ENCODE measurements at regions not wholly inside any gene's neighbourhood (a gene's known extent, or its start where the extent isn't known, plus 50 kb on each side); places are given as distances from the start of the nearest gene placed in this dataset.

GRCh38 chr4:59222221-59222620 lies 1977.9 kb upstream of the ADGRL3 start:
- no peak for DNase-seq (ENCODE audit: low spot score)
- TF ChIP-seq ZNF232 (CRISPR knock-in tag; IDR thresholded peaks at IDR 0.05) (no peak), USF2 (CRISPR knock-in tag; IDR thresholded peaks at IDR 0.05) (no peak), ZNF263 (CRISPR knock-in tag; IDR thresholded peaks at IDR 0.05; ENCODE audit: low read depth) (no peak), ATF1 (CRISPR knock-in tag; IDR thresholded peaks at IDR 0.05) (no peak), ETV6 (CRISPR knock-in tag; IDR thresholded peaks at IDR 0.05) (no peak), OVOL2 (CRISPR knock-in tag; IDR thresholded peaks at IDR 0.05; ENCODE audit: borderline replicate concordance) (no peak), ZNF512 (CRISPR knock-in tag; IDR thresholded peaks at IDR 0.05; ENCODE audit: borderline replicate concordance) (no peak), USF1 (CRISPR knock-in tag; IDR thresholded peaks at IDR 0.05) (no peak), ZBTB21 (CRISPR knock-in tag; IDR thresholded peaks at IDR 0.05; ENCODE audit: borderline replicate concordance) (no peak), MLX (CRISPR knock-in tag; IDR thresholded peaks at IDR 0.05) (no peak), JUN (CRISPR knock-in tag; IDR thresholded peaks at IDR 0.05) (no peak), SMAD4 (CRISPR knock-in tag; IDR thresholded peaks at IDR 0.05) (no peak), HMGA2 (CRISPR knock-in tag; IDR thresholded peaks at IDR 0.05) (no peak), GABPB1 (CRISPR knock-in tag; IDR thresholded peaks at IDR 0.05) (no peak), TCF7 (CRISPR knock-in tag; IDR thresholded peaks at IDR 0.05; ENCODE audit: low read depth) (no peak), ZBTB43 (CRISPR knock-in tag; IDR thresholded peaks at IDR 0.05) (no peak), NFYB (CRISPR knock-in tag; conservative IDR thresholded peaks at IDR 0.05; ENCODE audit: low read depth) (no peak), FOXP1 (CRISPR knock-in tag; IDR thresholded peaks at IDR 0.05; ENCODE audit: borderline replicate concordance) (no peak)
- TF ChIP-seq, protein P1, sequence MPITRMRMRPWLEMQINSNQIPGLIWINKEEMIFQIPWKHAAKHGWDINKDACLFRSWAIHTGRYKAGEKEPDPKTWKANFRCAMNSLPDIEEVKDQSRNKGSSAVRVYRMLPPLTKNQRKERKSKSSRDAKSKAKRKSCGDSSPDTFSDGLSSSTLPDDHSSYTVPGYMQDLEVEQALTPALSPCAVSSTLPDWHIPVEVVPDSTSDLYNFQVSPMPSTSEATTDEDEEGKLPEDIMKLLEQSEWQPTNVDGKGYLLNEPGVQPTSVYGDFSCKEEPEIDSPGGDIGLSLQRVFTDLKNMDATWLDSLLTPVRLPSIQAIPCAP (CRISPR knock-in tag; IDR thresholded peaks at IDR 0.05), result no peak
- TF ChIP-seq, protein P2, sequence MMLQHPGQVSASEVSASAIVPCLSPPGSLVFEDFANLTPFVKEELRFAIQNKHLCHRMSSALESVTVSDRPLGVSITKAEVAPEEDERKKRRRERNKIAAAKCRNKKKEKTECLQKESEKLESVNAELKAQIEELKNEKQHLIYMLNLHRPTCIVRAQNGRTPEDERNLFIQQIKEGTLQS (CRISPR knock-in tag; conservative IDR thresholded peaks at IDR 0.05), result no peak
- Mint-ChIP-seq H3K4me3 (no peak overlapping the region), H3K4me1 (no peaks in the 10 kb centered on the region), H3K27ac (no peak overlapping the region), H3K27me3 (ENCODE audit: low read depth) (no peaks in the 10 kb centered on the region), H3K9me3 (no peaks in the 10 kb centered on the region), H3K36me3 (no peaks in the 10 kb centered on the region)
- POLR2A ChIA-PET, result no interaction called here
- CTCF ChIA-PET, result no interaction called here
- ATAC-seq, result no peak

DNA sequence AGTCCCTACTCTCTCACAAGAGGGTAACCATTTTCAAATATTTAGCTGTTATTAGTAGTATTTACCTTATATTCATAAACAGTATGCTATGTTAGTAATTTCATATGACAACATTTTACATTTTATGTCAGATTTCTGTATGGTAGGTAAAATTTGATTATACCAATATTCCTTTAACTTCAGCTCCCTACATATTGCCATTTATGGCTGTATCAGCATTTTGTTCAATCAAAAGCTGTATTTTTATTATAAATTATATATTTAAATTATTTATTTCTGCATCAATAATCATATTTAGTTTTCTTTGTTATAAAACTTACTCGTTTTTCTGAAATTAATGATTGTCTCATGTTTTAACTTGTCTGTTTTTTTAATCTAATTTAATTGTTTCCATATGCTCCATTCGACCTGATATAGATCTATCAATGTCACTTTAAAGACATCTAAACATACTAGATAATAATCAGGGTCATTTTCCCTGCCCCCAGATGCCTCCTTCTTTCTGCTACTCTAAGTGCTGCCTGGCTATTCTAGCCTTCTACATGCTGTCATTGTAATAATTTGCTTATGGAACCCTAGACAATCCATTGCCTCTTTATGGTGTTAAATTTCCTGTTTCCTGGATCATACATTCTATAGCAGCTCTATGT lies 1976.7 kb upstream of the ADGRL3 start:
- CTCF ChIA-PET, result no interaction called here
- no peak overlapping the region for H3K4me3 Mint-ChIP-seq
- no peaks in the 10 kb centered on the region for H3K9me3 Mint-ChIP-seq
- no peak for ATAC-seq
- H3K36me3 Mint-ChIP-seq, result no peaks in the 10 kb centered on the region
- H3K27me3 Mint-ChIP-seq (ENCODE audit: low read depth), result no peaks in the 10 kb centered on the region
- no peak overlapping the region for H3K27ac Mint-ChIP-seq
- DNase-seq (ENCODE audit: low spot score), result no peak
- no peaks in the 10 kb centered on the region for H3K4me1 Mint-ChIP-seq
- POLR2A ChIA-PET, result no interaction called here
- no peak for TF ChIP-seq TP53 (CRISPR knock-in tag; IDR thresholded peaks at IDR 0.05)
- TF ChIP-seq SOX15 (CRISPR knock-in tag; IDR thresholded peaks at IDR 0.05), result no peak
- no peak for TF ChIP-seq ZBTB21 (CRISPR knock-in tag; IDR thresholded peaks at IDR 0.05; ENCODE audit: borderline replicate concordance)
- TF ChIP-seq, protein P3, sequence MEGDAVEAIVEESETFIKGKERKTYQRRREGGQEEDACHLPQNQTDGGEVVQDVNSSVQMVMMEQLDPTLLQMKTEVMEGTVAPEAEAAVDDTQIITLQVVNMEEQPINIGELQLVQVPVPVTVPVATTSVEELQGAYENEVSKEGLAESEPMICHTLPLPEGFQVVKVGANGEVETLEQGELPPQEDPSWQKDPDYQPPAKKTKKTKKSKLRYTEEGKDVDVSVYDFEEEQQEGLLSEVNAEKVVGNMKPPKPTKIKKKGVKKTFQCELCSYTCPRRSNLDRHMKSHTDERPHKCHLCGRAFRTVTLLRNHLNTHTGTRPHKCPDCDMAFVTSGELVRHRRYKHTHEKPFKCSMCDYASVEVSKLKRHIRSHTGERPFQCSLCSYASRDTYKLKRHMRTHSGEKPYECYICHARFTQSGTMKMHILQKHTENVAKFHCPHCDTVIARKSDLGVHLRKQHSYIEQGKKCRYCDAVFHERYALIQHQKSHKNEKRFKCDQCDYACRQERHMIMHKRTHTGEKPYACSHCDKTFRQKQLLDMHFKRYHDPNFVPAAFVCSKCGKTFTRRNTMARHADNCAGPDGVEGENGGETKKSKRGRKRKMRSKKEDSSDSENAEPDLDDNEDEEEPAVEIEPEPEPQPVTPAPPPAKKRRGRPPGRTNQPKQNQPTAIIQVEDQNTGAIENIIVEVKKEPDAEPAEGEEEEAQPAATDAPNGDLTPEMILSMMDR (IDR thresholded peaks at IDR 0.05), result no peak
- no peak for TF ChIP-seq TCF7 (CRISPR knock-in tag; IDR thresholded peaks at IDR 0.05; ENCODE audit: low read depth)
- no peak for TF ChIP-seq ZNF138 (CRISPR knock-in tag; conservative IDR thresholded peaks at IDR 0.05)
- no peak for TF ChIP-seq RELA (CRISPR knock-in tag; IDR thresholded peaks at IDR 0.05; ENCODE audit: borderline replicate concordance)
- TF ChIP-seq FOXP1 (CRISPR knock-in tag; IDR thresholded peaks at IDR 0.05; ENCODE audit: borderline replicate concordance), result no peak
- no peak for TF ChIP-seq SP1 (CRISPR knock-in tag; conservative IDR thresholded peaks at IDR 0.05)
- TF ChIP-seq, protein P4, sequence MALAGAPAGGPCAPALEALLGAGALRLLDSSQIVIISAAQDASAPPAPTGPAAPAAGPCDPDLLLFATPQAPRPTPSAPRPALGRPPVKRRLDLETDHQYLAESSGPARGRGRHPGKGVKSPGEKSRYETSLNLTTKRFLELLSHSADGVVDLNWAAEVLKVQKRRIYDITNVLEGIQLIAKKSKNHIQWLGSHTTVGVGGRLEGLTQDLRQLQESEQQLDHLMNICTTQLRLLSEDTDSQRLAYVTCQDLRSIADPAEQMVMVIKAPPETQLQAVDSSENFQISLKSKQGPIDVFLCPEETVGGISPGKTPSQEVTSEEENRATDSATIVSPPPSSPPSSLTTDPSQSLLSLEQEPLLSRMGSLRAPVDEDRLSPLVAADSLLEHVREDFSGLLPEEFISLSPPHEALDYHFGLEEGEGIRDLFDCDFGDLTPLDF (CRISPR knock-in tag; IDR thresholded peaks at IDR 0.05), result no peak
- no peak for TF ChIP-seq NFE2L1 (CRISPR knock-in tag; IDR thresholded peaks at IDR 0.05)

All from WTC11 (cell line).